Neural progenitor cell (in vitro differentiated cells): ENCODE measurements at regions not wholly inside any gene's neighbourhood (a gene's known extent, or its start where the extent isn't known, plus 50 kb on each side); places are given as distances from the start of the nearest gene placed in this dataset.
"Not testable (repeated sequence)": the region's sequence is repeated elsewhere in the genome, so short reads cannot be mapped to it uniquely, and the experiment has no call there.

Experiments
- DNase-seq: peaks from one replicate; pipeline ENCODE4 v3.0.0-alpha.2; 2016; ENCODE audit warnings: low spot score
- H2AFZ ChIP-seq: fragments of 200-600 bp; sonication (generic); replicated peaks from 2 replicates; pipeline ENCODE4 v1.6.1; 2016; ENCODE audit warnings: antibody characterized with exemption
- H3F3A ChIP-seq: fragments of 200-600 bp; sonication (generic); 2 replicates; pipeline ENCODE4 v1.6.1; 2016; ENCODE audit warnings: antibody characterized with exemption, low read depth
- H3K27ac ChIP-seq: fragments of 200-600 bp; sonication (generic); 2 replicates; pipeline ENCODE4 v1.5.1; 2016; ENCODE audit warnings: mild to moderate bottlenecking
- H3K27me3 ChIP-seq: fragments of 200-600 bp; sonication (generic); 2 replicates; pipeline ENCODE4 v1.6.1; 2016; ENCODE audit warnings: mild to moderate bottlenecking, moderate library complexity
- H3K36me3 ChIP-seq: fragments of 200-600 bp; sonication (generic); 2 replicates; pipeline ENCODE4 v1.5.1; 2016
- H3K4me1 ChIP-seq: fragments of 200-600 bp; sonication (generic); 2 replicates; pipeline ENCODE4 v1.6.1; 2016; ENCODE audit warnings: mixed run types
- H3K4me2 ChIP-seq: fragments of 200-600 bp; sonication (generic); 2 replicates; pipeline ENCODE4 v1.6.1; 2016
- H3K4me3 ChIP-seq: fragments of 200-600 bp; sonication (generic); 2 replicates; pipeline ENCODE4 v1.5.1; 2016
- H3K79me2 ChIP-seq: fragments of 200-600 bp; sonication (generic); 2 replicates; pipeline ENCODE4 v1.6.1; 2016; ENCODE audit warnings: low read depth
- H3K9ac ChIP-seq: fragments of 200-600 bp; sonication (generic); 2 replicates; pipeline ENCODE4 v1.6.1; 2016
- H3K9me3 ChIP-seq: fragments of 200-600 bp; sonication (generic); 2 replicates; pipeline ENCODE4 v1.5.1; 2016; ENCODE audit warnings: low read depth
- H4K20me1 ChIP-seq: fragments of 200-600 bp; sonication (generic); 2 replicates; pipeline ENCODE4 v1.6.1; 2016; ENCODE audit warnings: low read depth
- H3K27ac Mint-ChIP-seq: 3 replicates; pipeline ENCODE4 v1.8.0; 2021; ENCODE audit warnings: mixed read lengths
- H3K27me3 Mint-ChIP-seq: 2 replicates; pipeline ENCODE4 v1.8.0; 2022; ENCODE audit warnings: low read depth, mild to moderate bottlenecking, inconsistent platforms, moderate library complexity, mixed read lengths; ENCODE audit not compliant: insufficient read depth
- H3K36me3 Mint-ChIP-seq: 3 replicates; pipeline ENCODE4 v1.8.0; 2021; ENCODE audit warnings: mixed read lengths
- H3K4me1 Mint-ChIP-seq: 3 replicates; pipeline ENCODE4 v1.8.0; 2021; ENCODE audit warnings: mixed read lengths
- H3K4me3 Mint-ChIP-seq: 3 replicates; pipeline ENCODE4 v1.8.0; 2021; ENCODE audit warnings: mild to moderate bottlenecking, moderate library complexity, mixed read lengths
- H3K9me3 Mint-ChIP-seq: 3 replicates; pipeline ENCODE4 v1.8.0; 2020; ENCODE audit warnings: mixed read lengths
- EZH2 ChIP-seq: fragments of 200-600 bp; sonication (generic); IDR thresholded peaks from 2 replicates; pipeline ENCODE4 v1.6.1; 2017; ENCODE audit warnings: antibody characterized with exemption, mild to moderate bottlenecking, moderate library complexity
- EZH2phosphoT487 ChIP-seq: fragments of 200-600 bp; sonication (generic); IDR thresholded peaks from 2 replicates; pipeline ENCODE4 v1.6.1; 2017; ENCODE audit warnings: antibody characterized with exemption
- TF ChIP-seq, protein P1 (sequence below): fragments of 200-600 bp; sonication (generic); IDR thresholded peaks from 2 replicates; pipeline ENCODE4 v1.5.1; 2017; ENCODE audit warnings: antibody characterized with exemption, mild to moderate bottlenecking

DNA sequence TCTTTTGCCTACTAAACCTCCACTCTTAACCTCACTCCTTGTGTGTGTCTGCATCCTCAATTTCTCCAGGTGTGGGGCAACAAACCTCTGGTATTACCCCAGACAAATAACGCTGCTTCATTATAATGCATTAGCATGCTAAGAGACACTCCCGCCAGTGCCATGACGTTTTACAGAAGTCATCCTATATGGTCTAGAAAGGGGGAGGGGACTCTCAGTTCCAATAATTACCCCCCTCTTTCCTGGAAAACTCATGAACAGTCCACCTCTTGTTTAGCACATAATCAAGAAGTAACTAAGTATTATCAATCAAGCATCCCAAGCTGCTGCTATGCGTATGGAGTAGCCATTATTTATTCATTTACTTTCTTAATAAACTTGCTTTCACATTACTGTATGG lies 364.5 kb downstream of the TYW1 start:
- no peak overlapping the region for H3K4me3 ChIP-seq
- no peaks in the 10 kb centered on the region for H3K36me3 ChIP-seq
- H3K79me2 ChIP-seq, result no peaks in the 10 kb centered on the region
- Mint-ChIP-seq H3K4me3 (no peak overlapping the region), H3K9me3 (peaks cover 22% of the 10 kb centered on the region), H3K4me1 (no peaks in the 10 kb centered on the region), H3K36me3 (no peaks in the 10 kb centered on the region), H3K27me3 (peaks cover 11% of the 10 kb centered on the region), H3K27ac (no peak overlapping the region)
- H3F3A ChIP-seq, result no peaks in the 10 kb centered on the region
- no peak overlapping the region for H3K9ac ChIP-seq
- H2AFZ ChIP-seq, result no peak overlapping the region
- H3K27me3 ChIP-seq, result peaks cover 10% of the 10 kb centered on the region
- no peaks in the 10 kb centered on the region for H3K9me3 ChIP-seq
- H4K20me1 ChIP-seq, result no peaks in the 10 kb centered on the region
- no peak for DNase-seq
- no peaks in the 10 kb centered on the region for H3K4me1 ChIP-seq
- H3K4me2 ChIP-seq, result no peak overlapping the region
- H3K27ac ChIP-seq, result no peak overlapping the region
- no peak for TF ChIP-seq EZH2phosphoT487
- no peak for TF ChIP-seq EZH2
- TF ChIP-seq, protein P1, sequence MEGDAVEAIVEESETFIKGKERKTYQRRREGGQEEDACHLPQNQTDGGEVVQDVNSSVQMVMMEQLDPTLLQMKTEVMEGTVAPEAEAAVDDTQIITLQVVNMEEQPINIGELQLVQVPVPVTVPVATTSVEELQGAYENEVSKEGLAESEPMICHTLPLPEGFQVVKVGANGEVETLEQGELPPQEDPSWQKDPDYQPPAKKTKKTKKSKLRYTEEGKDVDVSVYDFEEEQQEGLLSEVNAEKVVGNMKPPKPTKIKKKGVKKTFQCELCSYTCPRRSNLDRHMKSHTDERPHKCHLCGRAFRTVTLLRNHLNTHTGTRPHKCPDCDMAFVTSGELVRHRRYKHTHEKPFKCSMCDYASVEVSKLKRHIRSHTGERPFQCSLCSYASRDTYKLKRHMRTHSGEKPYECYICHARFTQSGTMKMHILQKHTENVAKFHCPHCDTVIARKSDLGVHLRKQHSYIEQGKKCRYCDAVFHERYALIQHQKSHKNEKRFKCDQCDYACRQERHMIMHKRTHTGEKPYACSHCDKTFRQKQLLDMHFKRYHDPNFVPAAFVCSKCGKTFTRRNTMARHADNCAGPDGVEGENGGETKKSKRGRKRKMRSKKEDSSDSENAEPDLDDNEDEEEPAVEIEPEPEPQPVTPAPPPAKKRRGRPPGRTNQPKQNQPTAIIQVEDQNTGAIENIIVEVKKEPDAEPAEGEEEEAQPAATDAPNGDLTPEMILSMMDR, result no peak

GRCh38 chr7:67364441-67365017 lies 367.9 kb downstream of the TYW1 start:
- Mint-ChIP-seq H3K27ac (no peak overlapping the region), H3K27me3 (peaks cover 11% of the 10 kb centered on the region), H3K9me3 (peaks cover 12% of the 10 kb centered on the region), H3K36me3 (no peaks in the 10 kb centered on the region), H3K4me1 (no peaks in the 10 kb centered on the region), H3K4me3 (no peak overlapping the region)
- H3K9me3 ChIP-seq, result no peaks in the 10 kb centered on the region
- H4K20me1 ChIP-seq, result no peaks in the 10 kb centered on the region
- peak; percentile 18 for DNase-seq
- H3K36me3 ChIP-seq, result no peaks in the 10 kb centered on the region
- H3K4me2 ChIP-seq, result no peak overlapping the region
- no peaks in the 10 kb centered on the region for H3K4me1 ChIP-seq
- H2AFZ ChIP-seq, result no peak overlapping the region
- no peaks in the 10 kb centered on the region for H3F3A ChIP-seq
- H3K27me3 ChIP-seq, result peaks cover 10% of the 10 kb centered on the region
- H3K4me3 ChIP-seq, result no peak overlapping the region
- H3K79me2 ChIP-seq, result no peaks in the 10 kb centered on the region
- TF ChIP-seq EZH2 (no peak), EZH2phosphoT487 (no peak)
- TF ChIP-seq, protein P1, result no peak
- no peak overlapping the region for H3K27ac ChIP-seq
- no peak overlapping the region for H3K9ac ChIP-seq

DNA sequence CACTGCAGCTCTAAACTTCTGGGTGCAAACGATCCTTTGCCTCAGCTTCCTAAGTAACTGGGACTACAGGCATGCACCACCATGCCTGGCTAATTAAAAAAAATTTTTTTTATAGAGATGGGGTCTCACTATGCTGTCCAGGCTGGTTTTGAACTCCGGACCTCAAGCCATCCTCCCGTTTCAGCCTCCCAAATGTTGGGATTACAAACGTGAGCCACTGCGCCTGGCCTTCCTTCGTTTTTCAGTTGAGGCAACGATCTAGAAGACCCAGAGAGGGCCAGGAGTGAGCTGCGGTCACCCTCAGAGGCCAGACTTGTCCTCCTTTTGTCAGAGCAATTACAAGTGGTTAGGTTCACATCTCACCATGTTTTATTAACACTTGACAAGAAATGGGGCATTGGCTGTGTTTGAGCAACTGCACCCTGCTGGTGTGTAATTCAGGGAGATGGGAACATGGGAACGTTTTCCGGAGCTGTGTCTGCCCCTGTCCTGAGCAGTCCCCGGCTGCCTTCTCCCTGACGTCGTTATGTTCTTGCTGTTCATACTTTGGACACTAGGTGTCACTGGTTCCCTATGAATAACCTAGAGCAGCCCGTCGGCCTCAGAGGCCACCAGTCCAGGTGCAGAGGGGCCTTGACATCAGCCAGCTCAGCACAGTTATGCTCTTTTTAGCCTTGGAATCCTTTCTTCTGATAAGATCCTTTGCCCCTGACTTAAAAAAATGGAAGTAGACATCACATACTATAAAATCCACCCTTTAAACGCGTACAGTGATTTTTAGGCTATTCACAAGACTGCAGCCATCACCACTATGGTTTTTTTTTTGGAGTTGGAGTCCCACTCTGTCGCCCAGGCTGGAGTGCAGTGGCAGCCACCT lies 375.0 kb downstream of the TYW1 start:
- no peak overlapping the region for H3K27ac Mint-ChIP-seq

GRCh38 chr7:67373389-67373788 lies 376.8 kb downstream of the TYW1 start:
- not testable (repeated sequence) for H4K20me1 ChIP-seq, H3F3A ChIP-seq, H3K4me1 Mint-ChIP-seq, H3K36me3 ChIP-seq, H3K4me3 ChIP-seq, H3K27ac ChIP-seq, H3K4me2 ChIP-seq, DNase-seq, H3K36me3 Mint-ChIP-seq, H2AFZ ChIP-seq, H3K79me2 ChIP-seq, H3K27ac Mint-ChIP-seq, H3K9ac ChIP-seq, H3K27me3 ChIP-seq, H3K9me3 ChIP-seq, H3K4me1 ChIP-seq, H3K4me3 Mint-ChIP-seq
- peaks cover 18% of the 10 kb centered on the region for H3K27me3 Mint-ChIP-seq
- peaks cover 17% of the 10 kb centered on the region for H3K9me3 Mint-ChIP-seq

More for the DNA sequence above, 375.0 kb downstream of the TYW1 start:
- no peak for TF ChIP-seq EZH2
- TF ChIP-seq EZH2phosphoT487, result no peak
- TF ChIP-seq, protein P1, result peak; percentile 81
- H3K27me3 Mint-ChIP-seq, result peaks cover 19% of the 10 kb centered on the region
- Histone ChIP-seq H3K4me2 (no peak overlapping the region), H3F3A (no peaks in the 10 kb centered on the region), H3K36me3 (no peaks in the 10 kb centered on the region), H4K20me1 (no peaks in the 10 kb centered on the region), H3K4me3 (no peak overlapping the region), H3K9ac (no peak overlapping the region), H3K9me3 (no peaks in the 10 kb centered on the region), H2AFZ (no peak overlapping the region), H3K4me1 (no peaks in the 10 kb centered on the region), H3K27me3 (peaks cover 7% of the 10 kb centered on the region), H3K79me2 (no peaks in the 10 kb centered on the region), H3K27ac (no peak overlapping the region)
- no peaks in the 10 kb centered on the region for H3K4me1 Mint-ChIP-seq
- peak; percentile 85 for DNase-seq
- H3K36me3 Mint-ChIP-seq, result no peaks in the 10 kb centered on the region
- H3K9me3 Mint-ChIP-seq, result peaks cover 26% of the 10 kb centered on the region
- H3K4me3 Mint-ChIP-seq, result no peak overlapping the region
